ENCODE measurements at regions not wholly inside any gene's neighbourhood (a gene's known extent, or its start where the extent isn't known, plus 50 kb on each side); places are given as distances from the start of the nearest gene placed in this dataset.

- H3K27ac ChIP-seq (ENCODE audit: low read length) = no peak overlapping the region
- H3K4me1 ChIP-seq (ENCODE audit: low read length) = no peaks in the 10 kb centered on the region
- H2AFZ ChIP-seq (ENCODE audit: low read depth, low read length) = no peak overlapping the region
- H3K4me3 ChIP-seq (ENCODE audit: low read length) = no peak overlapping the region
- no peaks in the 10 kb centered on the region for H3K27me3 ChIP-seq (ENCODE audit: low read depth, low read length)
- no peaks in the 10 kb centered on the region for H3K36me3 ChIP-seq (replicated peaks; ENCODE audit: low read depth, low read length)
- no peaks in the 10 kb centered on the region for H4K20me1 ChIP-seq (ENCODE audit: insufficient read depth, low read length)
- TF ChIP-seq CTCF (IDR thresholded peaks at IDR 0.05; ENCODE audit: low read depth, low read length) = no peak
- TF ChIP-seq EZH2phosphoT487 (IDR thresholded peaks at IDR 0.05; ENCODE audit: low read depth) = no peak
- H3K79me2 ChIP-seq (ENCODE audit: low read length) = no peaks in the 10 kb centered on the region
- no peak overlapping the region for H3K9ac ChIP-seq (ENCODE audit: low read length)
- no peaks in the 10 kb centered on the region for H3K9me3 ChIP-seq (ENCODE audit: insufficient read depth, low read length)
- H3K4me2 ChIP-seq (ENCODE audit: low read length) = no peak overlapping the region
These were observed 210.7 kb upstream of the SALL3 start for GRCh38 chr18:78768656-78769501.

GRCh38 chr18:78769502-78770105 is 210.0 kb upstream of the SALL3 start:
- H3K27ac ChIP-seq (ENCODE audit: low read length) = no peak overlapping the region
- no peaks in the 10 kb centered on the region for H3K27me3 ChIP-seq (ENCODE audit: low read depth, low read length)
- H4K20me1 ChIP-seq (ENCODE audit: insufficient read depth, low read length) = no peaks in the 10 kb centered on the region
- no peak overlapping the region for H3K4me2 ChIP-seq (ENCODE audit: low read length)
- no peaks in the 10 kb centered on the region for H3K9me3 ChIP-seq (ENCODE audit: insufficient read depth, low read length)
- H3K36me3 ChIP-seq (replicated peaks; ENCODE audit: low read depth, low read length) = no peaks in the 10 kb centered on the region
- H3K4me3 ChIP-seq (ENCODE audit: low read length) = no peak overlapping the region
- no peak for TF ChIP-seq CTCF (IDR thresholded peaks at IDR 0.05; ENCODE audit: low read depth, low read length)
- no peak for TF ChIP-seq EZH2phosphoT487 (IDR thresholded peaks at IDR 0.05; ENCODE audit: low read depth)
- no peak overlapping the region for H2AFZ ChIP-seq (ENCODE audit: low read depth, low read length)
- no peaks in the 10 kb centered on the region for H3K79me2 ChIP-seq (ENCODE audit: low read length)
- H3K4me1 ChIP-seq (ENCODE audit: low read length) = no peaks in the 10 kb centered on the region
- no peak overlapping the region for H3K9ac ChIP-seq (ENCODE audit: low read length)

- Histone ChIP-seq H3K4me1 (ENCODE audit: low read length) (no peaks in the 10 kb centered on the region), H3K27me3 (ENCODE audit: low read depth, low read length) (no peaks in the 10 kb centered on the region), H3K36me3 (replicated peaks; ENCODE audit: low read depth, low read length) (no peaks in the 10 kb centered on the region), H3K9ac (ENCODE audit: low read length) (no peak overlapping the region), H4K20me1 (ENCODE audit: insufficient read depth, low read length) (no peaks in the 10 kb centered on the region), H3K79me2 (ENCODE audit: low read length) (no peaks in the 10 kb centered on the region), H3K4me2 (ENCODE audit: low read length) (no peak overlapping the region), H3K9me3 (ENCODE audit: insufficient read depth, low read length) (no peaks in the 10 kb centered on the region), H2AFZ (ENCODE audit: low read depth, low read length) (no peak overlapping the region), H3K27ac (ENCODE audit: low read length) (no peak overlapping the region), H3K4me3 (ENCODE audit: low read length) (no peak overlapping the region)
- no peak for TF ChIP-seq EZH2phosphoT487 (IDR thresholded peaks at IDR 0.05; ENCODE audit: low read depth)
- TF ChIP-seq CTCF (IDR thresholded peaks at IDR 0.05; ENCODE audit: low read depth, low read length) = no peak
These were observed 209.3 kb upstream of the SALL3 start for GRCh38 chr18:78770139-78770822.

- no peaks in the 10 kb centered on the region for H4K20me1 ChIP-seq (ENCODE audit: insufficient read depth, low read length)
- H3K79me2 ChIP-seq (ENCODE audit: low read length) = no peaks in the 10 kb centered on the region
- H3K4me2 ChIP-seq (ENCODE audit: low read length) = no peak overlapping the region
- H2AFZ ChIP-seq (ENCODE audit: low read depth, low read length) = no peak overlapping the region
- no peak overlapping the region for H3K4me3 ChIP-seq (ENCODE audit: low read length)
- no peaks in the 10 kb centered on the region for H3K36me3 ChIP-seq (replicated peaks; ENCODE audit: low read depth, low read length)
- no peaks in the 10 kb centered on the region for H3K27me3 ChIP-seq (ENCODE audit: low read depth, low read length)
- no peak overlapping the region for H3K9ac ChIP-seq (ENCODE audit: low read length)
- TF ChIP-seq EZH2phosphoT487 (IDR thresholded peaks at IDR 0.05; ENCODE audit: low read depth) (no peak), CTCF (IDR thresholded peaks at IDR 0.05; ENCODE audit: low read depth, low read length) (no peak)
- H3K4me1 ChIP-seq (ENCODE audit: low read length) = no peaks in the 10 kb centered on the region
- H3K27ac ChIP-seq (ENCODE audit: low read length) = no peak overlapping the region
- H3K9me3 ChIP-seq (ENCODE audit: insufficient read depth, low read length) = no peaks in the 10 kb centered on the region
These were observed 208.8 kb upstream of the SALL3 start for GRCh38 chr18:78770823-78771139.
